HG03103 (cell line): ENCODE measurements at regions not wholly inside any gene's neighbourhood (a gene's known extent, or its start where the extent isn't known, plus 50 kb on each side); places are given as distances from the start of the nearest gene placed in this dataset.
"Not testable (repeated sequence)": the region's sequence is repeated elsewhere in the genome, so short reads cannot be mapped to it uniquely, and the experiment has no call there.

Experiments used
- ATAC-seq: cut with Tn5 transposase; IDR thresholded peaks from one replicate; pipeline ENCODE4 v1.9.1; 2021; ENCODE audit warnings: low read depth; ENCODE audit not compliant: unreplicated experiment

DNA sequence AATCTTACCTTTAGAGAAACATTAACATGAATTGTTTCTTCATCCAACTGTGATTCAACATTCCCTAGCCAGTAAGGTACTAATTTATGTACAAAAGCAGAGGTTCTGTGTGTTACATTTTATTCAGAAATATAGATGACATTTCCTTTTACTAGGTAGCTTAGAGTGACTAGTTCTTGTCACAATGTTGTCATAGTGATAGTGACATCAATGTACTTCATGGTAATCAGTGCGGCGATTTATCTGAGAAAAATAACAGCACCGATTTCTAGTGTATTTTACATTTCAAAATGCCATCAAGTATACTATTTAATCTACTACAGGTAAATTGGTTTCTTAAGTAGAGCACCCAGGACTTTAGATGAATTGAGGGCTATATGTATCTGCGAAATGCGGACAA is 72.1 kb upstream of the DGKB start:
- ATAC-seq, result no peak

GRCh38 chr7:14973712-14974428 is 71.3 kb upstream of the DGKB start:
- ATAC-seq, result no peak

- not testable (repeated sequence) for ATAC-seq
Observed at GRCh38 chr7:14971678-14972077, 69.1 kb upstream of the DGKB start.

DNA sequence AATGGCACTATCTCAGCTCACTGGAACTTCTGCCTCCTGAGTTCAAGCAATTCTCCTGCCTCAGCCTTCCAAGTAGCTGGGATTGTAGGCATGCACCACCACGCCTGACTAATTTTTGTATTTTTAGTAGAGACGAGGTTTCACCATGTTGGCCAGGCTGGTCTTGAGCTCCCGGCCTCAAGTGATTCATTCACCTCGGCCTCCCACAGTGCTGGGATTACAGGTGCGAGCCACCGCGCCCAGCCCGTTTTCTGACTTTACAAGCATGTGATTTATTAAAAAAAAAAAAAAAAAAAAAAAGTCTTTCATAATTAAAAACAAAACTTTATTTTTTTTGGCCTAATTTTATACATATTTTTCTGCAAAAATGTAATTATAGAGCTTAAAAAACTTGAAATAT is 64.8 kb upstream of the DGKB start:
- not testable (repeated sequence) for ATAC-seq

DNA sequence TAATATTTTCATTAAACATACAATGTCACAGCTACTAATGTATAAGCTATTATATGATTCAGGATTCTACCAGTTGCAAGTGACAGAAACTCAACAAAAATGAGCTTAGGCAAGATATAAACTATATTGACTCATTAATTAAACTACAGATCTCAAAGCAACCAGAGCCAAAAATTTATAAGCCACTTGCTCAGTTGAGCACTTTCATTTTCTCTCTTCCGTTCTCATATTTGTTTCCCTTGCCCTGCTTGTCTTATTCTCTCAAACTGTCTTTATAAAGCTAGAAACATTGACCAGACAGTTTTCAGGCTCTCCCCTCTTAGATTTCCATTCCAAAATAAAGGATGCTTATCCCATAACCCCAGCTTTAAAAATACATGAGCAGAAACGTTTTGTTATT is 60.2 kb upstream of the DGKB start:
- no peak for ATAC-seq

GRCh38 chr7:14960721-14961120 is 58.2 kb upstream of the DGKB start:
- no peak for ATAC-seq

GRCh38 chr7:14959339-14959738 is 56.8 kb upstream of the DGKB start:
- no peak for ATAC-seq

GRCh38 chr7:14954035-14954434 is 51.5 kb upstream of the DGKB start:
- ATAC-seq, result no peak
